HCT116 (cell line): ENCODE measurements at regions not wholly inside any gene's neighbourhood (a gene's known extent, or its start where the extent isn't known, plus 50 kb on each side); places are given as distances from the start of the nearest gene placed in this dataset.

ENCODE experiments used
- ATAC-seq: fragments of 200-7000 bp; cut with Tn5 transposase; 2 replicates; pipeline ENCODE4 v1.9.1; 2020; ENCODE audit warnings: mild to moderate bottlenecking, moderate library complexity
- BruUV-seq: library from RNA; stranded (reverse); fragments of 400-500 nt; replicated peaks from 2 replicates; lab custom pipeline; 2021; lab: Mats Ljungman, UMichigan
- CTCF ChIA-PET: fragments of 300-600 bp; sonication (Branson Sonifier 250); formaldehyde crosslinking; loops from one replicate; lab custom pipeline; 2021; ENCODE audit warnings: antibody characterized with exemption; lab: Charles Lee
- POLR2A ChIA-PET: fragments of 300-600, 350-600 bp; sonication (Branson Sonifier 250); formaldehyde crosslinking; loops from one replicate; lab custom pipeline; 2021; ENCODE audit warnings: antibody characterized with exemption; lab: Charles Lee
- RAD21 ChIA-PET, 2 experiments: fragments of 300-600 bp; sonication (Branson Sonifier 250); formaldehyde crosslinking; loops; one replicate each; lab custom pipeline; 2023; ENCODE audit warnings: low total read pairs in 2 of 2; ENCODE audit not compliant: uncharacterized antibody in 2 of 2, unreplicated experiment in 2 of 2, low non-redundant PET in 1 of 2; lab: Charles Lee
- DNase-seq: peaks from one replicate; pipeline ENCODE4 v3.0.0-alpha.2; 2010; ENCODE audit warnings: low read depth, low spot score
- H2AFZ ChIP-seq: fragments of 200-600 bp; shearing (Covaris generic), sonication (generic); 2 replicates; pipeline ENCODE4 v1.6.1; 2017; ENCODE audit warnings: low read depth, mixed run types, mixed read lengths, antibody characterized with exemption, low read length; ENCODE audit not compliant: poor library complexity, severe bottlenecking
- H3K27ac ChIP-seq: 2 replicates; pipeline ENCODE4 v1.5.1; 2012; ENCODE audit warnings: low read depth, low read length
- H3K27me3 ChIP-seq: fragments of 200-600 bp; sonication (generic); 2 replicates; pipeline ENCODE4 v1.6.1; 2016; ENCODE audit warnings: mixed run types, low read length, mixed read lengths; ENCODE audit not compliant: insufficient read depth
- H3K36me3 ChIP-seq, 2 experiments: fragments of 200-500 bp in 1 of 2; fragments of 200-600 bp in 1 of 2; sonication (Bioruptor generic) in 1 of 2; sonication (generic) in 1 of 2; 2 replicates each; pipeline versions ENCODE4 v1.5.1 to v1.6.1; 2014 to 2016; ENCODE audit warnings: low read length in 2 of 2, inconsistent platforms in 1 of 2, mixed read lengths in 1 of 2, mixed run types in 1 of 2; ENCODE audit not compliant: insufficient read depth in 2 of 2, control insufficient read depth in 1 of 2
- H3K4me1 ChIP-seq, 2 experiments: fragments of 200-600 bp in 1 of 2; sonication (generic) in 1 of 2; 2 replicates each; pipeline versions ENCODE4 v1.5.1 to v1.6.1; 2012 to 2017; ENCODE audit warnings: low read length in 2 of 2, inconsistent platforms in 1 of 2, mild to moderate bottlenecking in 1 of 2, mixed read lengths in 1 of 2, mixed run types in 1 of 2, moderate library complexity in 1 of 2; ENCODE audit not compliant: insufficient read depth in 2 of 2, control insufficient read depth in 1 of 2
- H3K4me2 ChIP-seq: fragments of 200-600 bp; sonication (generic); 2 replicates; pipeline ENCODE4 v1.6.1; 2017; ENCODE audit warnings: mixed run types, low read length, mixed read lengths
- H3K4me3 ChIP-seq, 2 experiments: fragments of 200-600 bp in 1 of 2; sonication (generic) in 1 of 2; replicated peaks in 1 of 2; 2 replicates each; pipeline ENCODE4 v1.5.1; 2011 to 2016; ENCODE audit warnings: low read length in 2 of 2, control low read depth in 1 of 2, low read depth in 1 of 2, mild to moderate bottlenecking in 1 of 2, mixed read lengths in 1 of 2, mixed run types in 1 of 2
- H3K79me2 ChIP-seq: fragments of 200-600 bp; sonication (generic); 2 replicates; pipeline ENCODE4 v1.6.1; 2017; ENCODE audit warnings: mild to moderate bottlenecking, mixed run types, low read length, moderate library complexity, mixed read lengths; ENCODE audit not compliant: insufficient read depth
- H3K9ac ChIP-seq: fragments of 200-600 bp; sonication (generic); 2 replicates; pipeline ENCODE4 v1.6.1; 2016; ENCODE audit warnings: low read length, mixed read lengths
- H3K9me2 ChIP-seq: fragments of 200-600 bp; sonication (generic), shearing (Covaris generic); 2 replicates; pipeline ENCODE4 v1.6.1; 2017; ENCODE audit warnings: mixed run types, mild to moderate bottlenecking, moderate library complexity; ENCODE audit not compliant: insufficient read depth
- H3K9me3 ChIP-seq, 2 experiments: fragments of 200-500 bp in 1 of 2; fragments of 200-600 bp in 1 of 2; sonication (Bioruptor generic) in 1 of 2; sonication (generic) in 1 of 2; 2 replicates each; pipeline ENCODE4 v1.6.1; 2014 to 2017; ENCODE audit warnings: low read length in 2 of 2, mixed read lengths in 2 of 2, inconsistent platforms in 1 of 2, low read depth in 1 of 2, mild to moderate bottlenecking in 1 of 2, mixed run types in 1 of 2, moderate library complexity in 1 of 2; ENCODE audit not compliant: control insufficient read depth in 1 of 2, insufficient read depth in 1 of 2
- H4K20me1 ChIP-seq: fragments of 200-600 bp; sonication (generic), shearing (Covaris generic); 2 replicates; pipeline ENCODE4 v1.6.1; 2017; ENCODE audit warnings: mixed run types, mild to moderate bottlenecking, moderate library complexity; ENCODE audit not compliant: insufficient read depth
- CEBPB ChIP-seq: IDR thresholded peaks from 2 replicates; pipeline ENCODE4 v1.6.1; 2012; ENCODE audit warnings: low read depth
- CTCF ChIP-seq, 3 experiments: fragments of 200-600 bp in 1 of 3; sonication (generic) in 1 of 3; IDR thresholded peaks in 2 of 3; conservative IDR thresholded peaks in 1 of 3; 2 replicates each; pipeline ENCODE4 v1.5.1; 2012 to 2017; ENCODE audit warnings: low read depth in 2 of 3, low read length in 2 of 3, antibody characterized with exemption in 1 of 3, borderline replicate concordance in 1 of 3, control low read depth in 1 of 3, mild to moderate bottlenecking in 1 of 3, mixed read lengths in 1 of 3, mixed run types in 1 of 3, moderate library complexity in 1 of 3; ENCODE audit not compliant: insufficient read depth in 1 of 3
- EGR1 ChIP-seq: IDR thresholded peaks from 2 replicates; pipeline ENCODE4 v1.6.1; 2012; ENCODE audit warnings: low read depth
- ELF1 ChIP-seq: IDR thresholded peaks from 2 replicates; pipeline ENCODE4 v1.6.1; 2012; ENCODE audit warnings: low read depth, borderline replicate concordance
- EZH2phosphoT487 ChIP-seq: fragments of 200-600 bp; IDR thresholded peaks from 2 replicates; pipeline ENCODE4 v1.6.1; 2018; ENCODE audit warnings: antibody characterized with exemption, borderline replicate concordance
- FOSL1 ChIP-seq: IDR thresholded peaks from 2 replicates; pipeline ENCODE4 v1.6.1; 2012; ENCODE audit warnings: low read depth
- JUND ChIP-seq: IDR thresholded peaks from 2 replicates; pipeline ENCODE4 v1.6.1; 2012
- RAD21 ChIP-seq: IDR thresholded peaks from 2 replicates; pipeline ENCODE4 v1.6.1; 2012; ENCODE audit warnings: low read depth, mild to moderate bottlenecking
- SIN3A ChIP-seq: IDR thresholded peaks from 2 replicates; pipeline ENCODE4 v1.6.1; 2012; ENCODE audit warnings: low read depth
- SP1 ChIP-seq: IDR thresholded peaks from 2 replicates; pipeline ENCODE4 v1.6.1; 2012; ENCODE audit warnings: low read depth
- TCF7L2 ChIP-seq: IDR thresholded peaks from 2 replicates; pipeline ENCODE4 v1.7.0; 2011; ENCODE audit warnings: borderline replicate concordance, inconsistent platforms; ENCODE audit not compliant: insufficient read depth, insufficient read length; ENCODE audit errors: extremely low read depth
- ZNF274 ChIP-seq: fragments of 200-500 bp; sonication (Bioruptor generic); IDR thresholded peaks from 2 replicates; pipeline ENCODE4 v1.6.1; 2014; ENCODE audit warnings: mild to moderate bottlenecking, low read depth, low read length, inconsistent platforms
- intact Hi-C: fragments of 100-400 bp; cut with micrococcal nuclease; formaldehyde crosslinking; loops from 2 replicates; pipeline ENCODE4 v1.10.0; 2022
- TF ChIP-seq, protein P1 (sequence below): IDR thresholded peaks from 2 replicates; pipeline ENCODE4 v1.6.1; 2012; ENCODE audit warnings: low read depth
- TF ChIP-seq, protein P2 (sequence below): IDR thresholded peaks from 2 replicates; pipeline ENCODE4 v1.6.1; 2012

GRCh38 chr21:16154951-16155635 is 425.3 kb downstream of the USP25 start:
- POLR2A ChIA-PET, result no interaction called here
- H3K27me3 ChIP-seq, result no peaks in the 10 kb centered on the region
- H3K27ac ChIP-seq, result no peak overlapping the region
- CTCF ChIA-PET, result no interaction called here
- H3K9me2 ChIP-seq, result no peaks in the 10 kb centered on the region
- H3K79me2 ChIP-seq, result no peaks in the 10 kb centered on the region
- RAD21 ChIA-PET, result no interaction called here
- no TSS peak for BruUV-seq
- no peaks in the 10 kb centered on the region; the same call in 1 of the 2 replicates for H4K20me1 ChIP-seq
- TF ChIP-seq FOSL1 (no peak), RAD21 (no peak), SIN3A (no peak), SP1 (no peak), CEBPB (no peak), EGR1 (no peak), TCF7L2 (no peak), CTCF (IDR thresholded peaks at IDR 0.05 in 2 of 3, conservative IDR thresholded peaks at IDR 0.05 in 1 of 3; ENCODE audit: borderline replicate concordance in 1 of 3, insufficient read depth in 1 of 3, low read depth in 2 of 3, low read length in 2 of 3) (no peak), EZH2phosphoT487 (no peak), ELF1 (no peak), JUND (no peak), ZNF274 (no peak)
- TF ChIP-seq, protein P1, sequence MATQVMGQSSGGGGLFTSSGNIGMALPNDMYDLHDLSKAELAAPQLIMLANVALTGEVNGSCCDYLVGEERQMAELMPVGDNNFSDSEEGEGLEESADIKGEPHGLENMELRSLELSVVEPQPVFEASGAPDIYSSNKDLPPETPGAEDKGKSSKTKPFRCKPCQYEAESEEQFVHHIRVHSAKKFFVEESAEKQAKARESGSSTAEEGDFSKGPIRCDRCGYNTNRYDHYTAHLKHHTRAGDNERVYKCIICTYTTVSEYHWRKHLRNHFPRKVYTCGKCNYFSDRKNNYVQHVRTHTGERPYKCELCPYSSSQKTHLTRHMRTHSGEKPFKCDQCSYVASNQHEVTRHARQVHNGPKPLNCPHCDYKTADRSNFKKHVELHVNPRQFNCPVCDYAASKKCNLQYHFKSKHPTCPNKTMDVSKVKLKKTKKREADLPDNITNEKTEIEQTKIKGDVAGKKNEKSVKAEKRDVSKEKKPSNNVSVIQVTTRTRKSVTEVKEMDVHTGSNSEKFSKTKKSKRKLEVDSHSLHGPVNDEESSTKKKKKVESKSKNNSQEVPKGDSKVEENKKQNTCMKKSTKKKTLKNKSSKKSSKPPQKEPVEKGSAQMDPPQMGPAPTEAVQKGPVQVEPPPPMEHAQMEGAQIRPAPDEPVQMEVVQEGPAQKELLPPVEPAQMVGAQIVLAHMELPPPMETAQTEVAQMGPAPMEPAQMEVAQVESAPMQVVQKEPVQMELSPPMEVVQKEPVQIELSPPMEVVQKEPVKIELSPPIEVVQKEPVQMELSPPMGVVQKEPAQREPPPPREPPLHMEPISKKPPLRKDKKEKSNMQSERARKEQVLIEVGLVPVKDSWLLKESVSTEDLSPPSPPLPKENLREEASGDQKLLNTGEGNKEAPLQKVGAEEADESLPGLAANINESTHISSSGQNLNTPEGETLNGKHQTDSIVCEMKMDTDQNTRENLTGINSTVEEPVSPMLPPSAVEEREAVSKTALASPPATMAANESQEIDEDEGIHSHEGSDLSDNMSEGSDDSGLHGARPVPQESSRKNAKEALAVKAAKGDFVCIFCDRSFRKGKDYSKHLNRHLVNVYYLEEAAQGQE, result no peak
- TF ChIP-seq, protein P2, sequence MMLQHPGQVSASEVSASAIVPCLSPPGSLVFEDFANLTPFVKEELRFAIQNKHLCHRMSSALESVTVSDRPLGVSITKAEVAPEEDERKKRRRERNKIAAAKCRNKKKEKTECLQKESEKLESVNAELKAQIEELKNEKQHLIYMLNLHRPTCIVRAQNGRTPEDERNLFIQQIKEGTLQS, result no peak
- peaks cover 3 to 5% of the 10 kb centered on the region in 2 experiments; a peak in 2 of 4 replicates for H3K9me3 ChIP-seq
- no peak overlapping the region for H3K4me3 ChIP-seq
- ATAC-seq (no peak), DNase-seq (no peak)
- H3K4me1 ChIP-seq, result no peaks in the 10 kb centered on the region
- H2AFZ ChIP-seq, result no peak overlapping the region
- no peak overlapping the region for H3K9ac ChIP-seq
- H3K36me3 ChIP-seq, result no peaks in the 10 kb centered on the region
- intact Hi-C loops, result no loop called here
- no peak overlapping the region for H3K4me2 ChIP-seq
